ENCODE measurements at regions not wholly inside any gene's neighbourhood (a gene's known extent, or its start where the extent isn't known, plus 50 kb on each side); places are given as distances from the start of the nearest gene placed in this dataset.

DNA sequence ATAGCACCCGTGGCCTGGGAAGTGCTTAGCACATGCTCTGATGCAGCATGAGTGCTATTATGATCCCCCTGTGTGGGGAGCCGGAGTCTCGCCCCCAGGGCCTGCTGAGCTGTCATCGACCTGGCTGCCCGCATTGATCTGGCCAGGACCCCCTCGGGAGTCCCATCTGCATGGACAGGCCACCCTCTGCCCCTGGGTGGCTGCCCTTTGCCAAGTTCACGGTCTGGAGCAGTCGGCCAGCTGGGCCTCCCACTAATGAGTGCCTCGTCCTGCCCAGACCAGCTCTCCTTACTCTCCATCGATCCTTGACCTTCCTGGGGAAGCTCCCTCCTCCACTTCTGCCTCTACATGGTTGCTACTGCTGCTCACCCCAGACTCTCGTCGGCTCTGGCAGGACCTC lies 121.8 kb upstream of the RUNX3 start:
- no peak for DNase-seq
- TF ChIP-seq POLR2A (IDR thresholded peaks at IDR 0.05) (no peak), POLR2AphosphoS5 (IDR thresholded peaks at IDR 0.05) (no peak), CTCF (IDR thresholded peaks at IDR 0.05 in 8 of 11, conservative IDR thresholded peaks at IDR 0.05 in 3 of 11) (no peak)
- no peaks in the 10 kb centered on the region for H3K36me3 ChIP-seq
- no peak overlapping the region for H3K27ac ChIP-seq
- peaks cover 0 to 50% (median 7%) of the 10 kb centered on the region in 7 donors for H3K27me3 ChIP-seq (replicated peaks in 1 of 7)
- H3K4me3 ChIP-seq = no peak overlapping the region
- intact Hi-C loops (cut with DNase I; ENCODE audit: low total_unique reads) = no loop called here
- 63 to 74% (median 67%) methylated on average over 12 of the region's 12 CpGs for WGBS, 5 donors
- H3K9me3 ChIP-seq = no peaks in the 10 kb centered on the region
- no peaks in the 10 kb centered on the region for H3K4me1 ChIP-seq

GRCh38 chr1:25051504-25051903 lies 121.4 kb upstream of the RUNX3 start:
- H3K36me3 ChIP-seq = no peaks in the 10 kb centered on the region
- no peak overlapping the region for H3K4me3 ChIP-seq
- H3K4me1 ChIP-seq = no peaks in the 10 kb centered on the region
- no peak for DNase-seq
- H3K27me3 ChIP-seq (replicated peaks in 1 of 7) = peaks cover 0 to 46% (median 5%) of the 10 kb centered on the region in 7 donors
- no peaks in the 10 kb centered on the region for H3K9me3 ChIP-seq
- TF ChIP-seq POLR2A (IDR thresholded peaks at IDR 0.05) (no peak), CTCF (IDR thresholded peaks at IDR 0.05 in 8 of 11, conservative IDR thresholded peaks at IDR 0.05 in 3 of 11) (no peak), POLR2AphosphoS5 (IDR thresholded peaks at IDR 0.05) (no peak)
- intact Hi-C loops (cut with DNase I; ENCODE audit: low total_unique reads) = no loop called here
- H3K27ac ChIP-seq = no peak overlapping the region
- 83 to 92% (median 88%) methylated on average over 6 of the region's 6 CpGs for WGBS, 5 donors

- Histone ChIP-seq H3K4me3 (no peak overlapping the region), H3K9me3 (no peaks in the 10 kb centered on the region), H3K27me3 (replicated peaks in 1 of 7) (peaks cover 0 to 33% (median 0%) of the 10 kb centered on the region in 7 donors), H3K36me3 (no peaks in the 10 kb centered on the region), H3K4me1 (no peaks in the 10 kb centered on the region), H3K27ac (no peak overlapping the region)
- TF ChIP-seq POLR2AphosphoS5 (IDR thresholded peaks at IDR 0.05) (no peak), CTCF (IDR thresholded peaks at IDR 0.05 in 8 of 11, conservative IDR thresholded peaks at IDR 0.05 in 3 of 11) (no peak), POLR2A (IDR thresholded peaks at IDR 0.05) (no peak)
- 80 to 96% (median 85%) methylated on average over 7 to 8 of the region's 8 CpGs for WGBS, 5 donors
- intact Hi-C loops (cut with DNase I; ENCODE audit: low total_unique reads) = no loop called here
- DNase-seq = no peak
Observed at GRCh38 chr1:25050165-25050564, 120.1 kb upstream of the RUNX3 start.

- DNase-seq = no peak
- no peak for TF ChIP-seq POLR2AphosphoS5 (IDR thresholded peaks at IDR 0.05)
- TF ChIP-seq CTCF (IDR thresholded peaks at IDR 0.05 in 8 of 11, conservative IDR thresholded peaks at IDR 0.05 in 3 of 11) = no peak
- no peak for TF ChIP-seq POLR2A (IDR thresholded peaks at IDR 0.05)
- intact Hi-C loops (cut with DNase I; ENCODE audit: low total_unique reads) = no loop called here
- H3K4me3 ChIP-seq = no peak overlapping the region
- 54 to 69% (median 64%) methylated on average over 2 of the region's 2 CpGs for WGBS, 5 donors
- H3K27me3 ChIP-seq (replicated peaks in 1 of 7) = peaks cover 0 to 27% (median 0%) of the 10 kb centered on the region in 7 donors
- H3K9me3 ChIP-seq = no peaks in the 10 kb centered on the region
- H3K27ac ChIP-seq = no peak overlapping the region
- no peaks in the 10 kb centered on the region for H3K36me3 ChIP-seq
- H3K4me1 ChIP-seq = no peaks in the 10 kb centered on the region
Observed at GRCh38 chr1:25049190-25049589, 119.1 kb upstream of the RUNX3 start.

Data from spleen (tissue), 11 donors.